ENCODE measurements at regions not wholly inside any gene's neighbourhood (a gene's known extent, or its start where the extent isn't known, plus 50 kb on each side); places are given as distances from the start of the nearest gene placed in this dataset.

GRCh38 chr3:148466143-148466542 is 231.6 kb upstream of the AGTR1 start:
- no peak for TF ChIP-seq REST (IDR thresholded peaks at IDR 0.05; ENCODE audit: low read depth)
- TF ChIP-seq TAF1 (IDR thresholded peaks at IDR 0.05; ENCODE audit: low read depth) = no peak
- no peak for TF ChIP-seq YY1 (IDR thresholded peaks at IDR 0.05; ENCODE audit: low read depth)
- TF ChIP-seq MAX (IDR thresholded peaks at IDR 0.05) = no peak

- TF ChIP-seq ZBTB7A (IDR thresholded peaks at IDR 0.05; ENCODE audit: low read depth) = no peak
- TF ChIP-seq RAD21 (IDR thresholded peaks at IDR 0.05; ENCODE audit: low read depth) = no peak
- TF ChIP-seq REST (IDR thresholded peaks at IDR 0.05; ENCODE audit: low read depth) = no peak
- no peak for TF ChIP-seq MAX (IDR thresholded peaks at IDR 0.05)
- no peak for TF ChIP-seq TAF1 (IDR thresholded peaks at IDR 0.05; ENCODE audit: low read depth)
Observed at GRCh38 chr3:148466980-148467740, 230.5 kb upstream of the AGTR1 start.

- no peak for TF ChIP-seq REST (IDR thresholded peaks at IDR 0.05; ENCODE audit: low read depth)
- no peak for TF ChIP-seq CREB1 (IDR thresholded peaks at IDR 0.05; ENCODE audit: low read depth)
- TF ChIP-seq RAD21 (IDR thresholded peaks at IDR 0.05; ENCODE audit: low read depth) = no peak
- TF ChIP-seq TEAD4 (IDR thresholded peaks at IDR 0.05) = no peak
- no peak for TF ChIP-seq FOXM1 (IDR thresholded peaks at IDR 0.05; ENCODE audit: borderline replicate concordance, low read depth)
- no peak for TF ChIP-seq TCF12 (IDR thresholded peaks at IDR 0.05; ENCODE audit: low read depth)
- TF ChIP-seq NFIC (IDR thresholded peaks at IDR 0.05) = no peak
- TF ChIP-seq USF1 (IDR thresholded peaks at IDR 0.05) = no peak
Observed at GRCh38 chr3:148477375-148477774, 220.3 kb upstream of the AGTR1 start.

GRCh38 chr3:148493631-148494030 is 204.1 kb upstream of the AGTR1 start:
- TF ChIP-seq ZBTB7A (IDR thresholded peaks at IDR 0.05; ENCODE audit: low read depth) (no peak), FOXM1 (IDR thresholded peaks at IDR 0.05; ENCODE audit: borderline replicate concordance, low read depth) (no peak), USF1 (IDR thresholded peaks at IDR 0.05) (no peak), MAX (IDR thresholded peaks at IDR 0.05) (no peak), TCF12 (IDR thresholded peaks at IDR 0.05; ENCODE audit: low read depth) (no peak), TEAD4 (IDR thresholded peaks at IDR 0.05) (no peak), YY1 (IDR thresholded peaks at IDR 0.05; ENCODE audit: low read depth) (no peak), RAD21 (IDR thresholded peaks at IDR 0.05; ENCODE audit: low read depth) (no peak)

- TF ChIP-seq NFIC (IDR thresholded peaks at IDR 0.05) (no peak), CEBPB (IDR thresholded peaks at IDR 0.05) (no peak)
Observed at GRCh38 chr3:148494451-148494850, 203.3 kb upstream of the AGTR1 start.
